ENCODE measurements at regions not wholly inside any gene's neighbourhood (a gene's known extent, or its start where the extent isn't known, plus 50 kb on each side); places are given as distances from the start of the nearest gene placed in this dataset.

DNA sequence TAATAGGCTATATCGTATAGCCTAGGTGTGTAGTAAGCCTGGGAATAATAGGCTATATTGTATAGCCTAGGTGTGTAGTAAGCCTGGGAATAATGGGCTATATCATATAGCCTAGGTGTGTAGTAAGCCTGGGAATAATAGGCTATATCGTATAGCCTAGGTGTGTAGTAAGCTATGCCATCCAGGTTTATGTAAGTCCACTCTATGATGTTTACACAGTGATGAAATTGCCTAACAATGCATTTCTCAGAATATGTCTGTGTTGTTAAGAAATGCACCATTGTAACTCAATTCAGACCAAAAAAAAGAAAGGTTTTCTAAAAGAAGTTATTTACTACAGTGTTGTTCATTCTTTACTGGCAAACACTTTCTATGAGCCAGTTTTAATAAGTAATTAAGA, 1387.2 kb downstream of the STIM2 start:
- H3K36me3 Mint-ChIP-seq (ENCODE audit: unreplicated experiment): no peaks in the 10 kb centered on the region
- no peak for DNase-seq
- H3K9me3 Mint-ChIP-seq (ENCODE audit: unreplicated experiment): no peaks in the 10 kb centered on the region
- no peaks in the 10 kb centered on the region for H3K27me3 Mint-ChIP-seq (ENCODE audit: unreplicated experiment)
- no peaks in the 10 kb centered on the region for H3K4me1 Mint-ChIP-seq (ENCODE audit: low read depth, unreplicated experiment)
- no peak overlapping the region for H3K4me3 Mint-ChIP-seq (ENCODE audit: unreplicated experiment)
- TF ChIP-seq, protein P1, sequence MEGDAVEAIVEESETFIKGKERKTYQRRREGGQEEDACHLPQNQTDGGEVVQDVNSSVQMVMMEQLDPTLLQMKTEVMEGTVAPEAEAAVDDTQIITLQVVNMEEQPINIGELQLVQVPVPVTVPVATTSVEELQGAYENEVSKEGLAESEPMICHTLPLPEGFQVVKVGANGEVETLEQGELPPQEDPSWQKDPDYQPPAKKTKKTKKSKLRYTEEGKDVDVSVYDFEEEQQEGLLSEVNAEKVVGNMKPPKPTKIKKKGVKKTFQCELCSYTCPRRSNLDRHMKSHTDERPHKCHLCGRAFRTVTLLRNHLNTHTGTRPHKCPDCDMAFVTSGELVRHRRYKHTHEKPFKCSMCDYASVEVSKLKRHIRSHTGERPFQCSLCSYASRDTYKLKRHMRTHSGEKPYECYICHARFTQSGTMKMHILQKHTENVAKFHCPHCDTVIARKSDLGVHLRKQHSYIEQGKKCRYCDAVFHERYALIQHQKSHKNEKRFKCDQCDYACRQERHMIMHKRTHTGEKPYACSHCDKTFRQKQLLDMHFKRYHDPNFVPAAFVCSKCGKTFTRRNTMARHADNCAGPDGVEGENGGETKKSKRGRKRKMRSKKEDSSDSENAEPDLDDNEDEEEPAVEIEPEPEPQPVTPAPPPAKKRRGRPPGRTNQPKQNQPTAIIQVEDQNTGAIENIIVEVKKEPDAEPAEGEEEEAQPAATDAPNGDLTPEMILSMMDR (IDR thresholded peaks at IDR 0.05; ENCODE audit: partially characterized antibody, unreplicated experiment): no peak
- no peak overlapping the region for H3K27ac Mint-ChIP-seq (ENCODE audit: unreplicated experiment)

DNA sequence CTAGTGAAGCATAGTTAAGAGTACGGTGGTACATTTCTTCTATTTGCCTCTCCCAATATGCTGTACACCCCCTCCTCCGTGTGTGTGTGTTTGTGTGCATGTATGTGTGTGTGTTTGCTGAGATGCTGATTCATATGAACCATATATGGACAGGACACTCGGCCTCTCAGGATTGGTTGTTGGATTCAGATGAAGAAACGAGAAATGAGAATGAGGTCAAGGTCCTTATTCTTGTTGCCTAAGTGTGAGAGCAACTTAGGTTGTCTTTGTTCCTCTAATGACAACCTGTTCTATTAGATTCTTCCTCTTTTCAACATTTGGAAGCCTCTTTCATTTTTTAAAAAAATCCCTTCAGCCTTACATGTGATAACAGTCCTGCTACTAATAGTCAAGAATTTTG, 1387.6 kb downstream of the STIM2 start:
- H3K36me3 Mint-ChIP-seq (ENCODE audit: unreplicated experiment): no peaks in the 10 kb centered on the region
- no peaks in the 10 kb centered on the region for H3K9me3 Mint-ChIP-seq (ENCODE audit: unreplicated experiment)
- no peak overlapping the region for H3K27ac Mint-ChIP-seq (ENCODE audit: unreplicated experiment)
- H3K27me3 Mint-ChIP-seq (ENCODE audit: unreplicated experiment): no peaks in the 10 kb centered on the region
- no peaks in the 10 kb centered on the region for H3K4me1 Mint-ChIP-seq (ENCODE audit: low read depth, unreplicated experiment)
- H3K4me3 Mint-ChIP-seq (ENCODE audit: unreplicated experiment): no peak overlapping the region
- no peak for DNase-seq
- TF ChIP-seq, protein P1 (IDR thresholded peaks at IDR 0.05; ENCODE audit: partially characterized antibody, unreplicated experiment): no peak

DNA sequence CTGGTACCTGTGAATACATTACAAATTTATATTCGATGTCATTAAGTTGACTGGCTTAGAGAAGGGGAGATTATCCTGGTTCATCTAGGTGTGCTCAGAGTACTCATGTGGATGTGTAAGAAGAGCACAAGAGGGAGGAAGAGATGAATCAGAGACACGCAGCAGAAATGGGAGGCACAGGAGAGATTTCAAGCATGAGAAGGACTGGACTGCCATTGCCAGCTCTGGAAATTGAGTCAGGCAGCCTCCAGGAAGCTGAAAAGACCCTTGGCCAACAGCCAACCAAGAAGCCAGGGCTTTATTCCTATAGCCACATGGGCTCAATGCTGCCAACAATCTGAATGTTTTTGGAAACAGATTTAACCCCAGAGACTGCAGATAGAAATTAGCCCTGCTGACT, 1390.0 kb downstream of the STIM2 start:
- Mint-ChIP-seq H3K27ac (ENCODE audit: unreplicated experiment) (no peak overlapping the region), H3K4me3 (ENCODE audit: unreplicated experiment) (no peak overlapping the region), H3K27me3 (ENCODE audit: unreplicated experiment) (no peaks in the 10 kb centered on the region), H3K36me3 (ENCODE audit: unreplicated experiment) (no peaks in the 10 kb centered on the region), H3K4me1 (ENCODE audit: low read depth, unreplicated experiment) (no peaks in the 10 kb centered on the region), H3K9me3 (ENCODE audit: unreplicated experiment) (no peaks in the 10 kb centered on the region)
- DNase-seq: no peak
- TF ChIP-seq, protein P1 (IDR thresholded peaks at IDR 0.05; ENCODE audit: partially characterized antibody, unreplicated experiment): no peak

DNA sequence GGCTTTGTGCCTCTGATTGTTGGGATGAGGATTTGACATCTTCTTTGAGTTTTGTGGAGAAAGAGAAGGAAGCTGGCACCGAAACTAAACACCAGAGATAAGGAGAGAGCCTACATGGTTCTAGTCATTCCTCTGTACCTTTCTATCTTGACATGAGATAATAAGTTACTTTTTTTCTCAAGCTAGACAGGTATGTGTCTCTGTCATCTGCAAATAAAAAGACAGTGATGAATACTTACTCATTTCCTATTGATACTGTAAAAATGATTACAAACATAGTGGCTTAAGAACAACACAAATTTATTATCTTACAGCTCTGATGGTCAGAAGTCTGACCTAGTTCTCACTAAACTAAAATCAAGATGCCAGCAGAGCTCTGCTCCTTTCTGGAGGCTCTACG, 1391.2 kb downstream of the STIM2 start:
- Mint-ChIP-seq H3K4me1 (ENCODE audit: low read depth, unreplicated experiment) (no peaks in the 10 kb centered on the region), H3K9me3 (ENCODE audit: unreplicated experiment) (no peaks in the 10 kb centered on the region), H3K27ac (ENCODE audit: unreplicated experiment) (no peak overlapping the region), H3K27me3 (ENCODE audit: unreplicated experiment) (no peaks in the 10 kb centered on the region), H3K4me3 (ENCODE audit: unreplicated experiment) (no peak overlapping the region), H3K36me3 (ENCODE audit: unreplicated experiment) (no peaks in the 10 kb centered on the region)
- no peak for DNase-seq
- TF ChIP-seq, protein P1 (IDR thresholded peaks at IDR 0.05; ENCODE audit: partially characterized antibody, unreplicated experiment): no peak

DNA sequence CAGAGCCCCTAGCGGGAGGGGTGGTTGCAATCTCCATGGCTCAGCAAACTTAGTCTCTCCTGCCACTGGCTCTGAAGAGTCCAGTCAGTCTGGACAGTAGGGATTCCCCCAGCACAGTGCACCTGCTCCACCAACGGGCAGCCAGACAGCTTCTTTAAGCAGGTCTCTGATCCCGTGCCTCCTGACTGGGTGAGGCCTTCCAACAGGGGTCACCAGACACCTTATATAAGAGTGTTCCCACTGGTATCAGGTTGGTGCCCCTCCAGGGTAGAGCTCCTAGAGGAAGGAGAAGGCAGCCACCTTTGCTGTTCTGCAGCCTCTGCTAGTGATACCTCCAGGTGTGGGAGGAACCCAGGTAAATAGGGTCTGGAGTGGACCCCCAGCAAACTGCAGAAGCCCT, 1393.4 kb downstream of the STIM2 start:
- Mint-ChIP-seq H3K27ac (ENCODE audit: unreplicated experiment) (no peak overlapping the region), H3K9me3 (ENCODE audit: unreplicated experiment) (no peaks in the 10 kb centered on the region), H3K36me3 (ENCODE audit: unreplicated experiment) (no peaks in the 10 kb centered on the region), H3K27me3 (ENCODE audit: unreplicated experiment) (no peaks in the 10 kb centered on the region), H3K4me3 (ENCODE audit: unreplicated experiment) (no peak overlapping the region), H3K4me1 (ENCODE audit: low read depth, unreplicated experiment) (no peaks in the 10 kb centered on the region)
- no peak for DNase-seq
- TF ChIP-seq, protein P1 (IDR thresholded peaks at IDR 0.05; ENCODE audit: partially characterized antibody, unreplicated experiment): no peak

Data from glutamatergic neuron (in vitro differentiated cells).